BE2C (cell line): ENCODE measurements at regions not wholly inside any gene's neighbourhood (a gene's known extent, or its start where the extent isn't known, plus 50 kb on each side); places are given as distances from the start of the nearest gene placed in this dataset.
"Not testable (repeated sequence)": the region's sequence is repeated elsewhere in the genome, so short reads cannot be mapped to it uniquely, and the experiment has no call there.

ENCODE experiments used
- DNase-seq: peaks from one replicate; pipeline ENCODE4 v3.0.0-alpha.2; 2020
- H3K27me3 ChIP-seq: fragments of 250-450 bp; sonication (Bioruptor Pico); 2 replicates; pipeline ENCODE4 v1.5.1; 2020; ENCODE audit warnings: mild to moderate bottlenecking
- H3K36me3 ChIP-seq: fragments of 250-450 bp; sonication (Bioruptor Pico); 2 replicates; pipeline ENCODE4 v1.5.1; 2020; ENCODE audit warnings: mild to moderate bottlenecking
- H3K4me1 ChIP-seq: fragments of 250-450 bp; sonication (Bioruptor Pico); 2 replicates; pipeline ENCODE4 v1.5.1; 2020
- H3K4me3 ChIP-seq: 2 replicates; pipeline ENCODE4 v1.5.1; 2011; ENCODE audit warnings: low read depth, low read length
- H3K9me3 ChIP-seq: fragments of 250-450 bp; sonication (Bioruptor Pico); 2 replicates; pipeline ENCODE4 v1.5.1; 2020
- CTCF ChIP-seq: IDR thresholded peaks from 2 replicates; pipeline ENCODE4 v1.5.1; 2012; ENCODE audit warnings: mild to moderate bottlenecking, low read depth, low read length

- Histone ChIP-seq H3K4me3 (no peak overlapping the region), H3K27me3 (no peaks in the 10 kb centered on the region), H3K9me3 (no peaks in the 10 kb centered on the region), H3K36me3 (no peaks in the 10 kb centered on the region), H3K4me1 (no peaks in the 10 kb centered on the region)
- no peak for TF ChIP-seq CTCF
- DNase-seq = no peak
Observed at GRCh38 chr22:47862394-47862793, 1099.9 kb downstream of the TBC1D22A start.

- H3K4me3 ChIP-seq, DNase-seq, H3K27me3 ChIP-seq, H3K4me1 ChIP-seq, H3K9me3 ChIP-seq, H3K36me3 ChIP-seq: not testable (repeated sequence)
Observed at GRCh38 chr22:47860907-47861306, 1098.5 kb downstream of the TBC1D22A start.

GRCh38 chr22:47859881-47860525, 1097.6 kb downstream of the TBC1D22A start:
- no peak for TF ChIP-seq CTCF

GRCh38 chr22:47858773-47859306, 1096.4 kb downstream of the TBC1D22A start:
- Histone ChIP-seq H3K36me3 (no peaks in the 10 kb centered on the region), H3K4me1 (no peaks in the 10 kb centered on the region), H3K4me3 (no peak overlapping the region), H3K9me3 (no peaks in the 10 kb centered on the region), H3K27me3 (no peaks in the 10 kb centered on the region)
- no peak for DNase-seq
- TF ChIP-seq CTCF = no peak

More at GRCh38 chr22:47859881-47860525, 1097.6 kb downstream of the TBC1D22A start:
- DNase-seq = no peak
- Histone ChIP-seq H3K27me3 (no peaks in the 10 kb centered on the region), H3K4me3 (no peak overlapping the region), H3K9me3 (no peaks in the 10 kb centered on the region), H3K36me3 (no peaks in the 10 kb centered on the region), H3K4me1 (no peaks in the 10 kb centered on the region)

- TF ChIP-seq CTCF = no peak
- H3K4me1 ChIP-seq = no peaks in the 10 kb centered on the region
- no peaks in the 10 kb centered on the region for H3K36me3 ChIP-seq
Observed at GRCh38 chr22:47854680-47855079, 1092.2 kb downstream of the TBC1D22A start.

DNA sequence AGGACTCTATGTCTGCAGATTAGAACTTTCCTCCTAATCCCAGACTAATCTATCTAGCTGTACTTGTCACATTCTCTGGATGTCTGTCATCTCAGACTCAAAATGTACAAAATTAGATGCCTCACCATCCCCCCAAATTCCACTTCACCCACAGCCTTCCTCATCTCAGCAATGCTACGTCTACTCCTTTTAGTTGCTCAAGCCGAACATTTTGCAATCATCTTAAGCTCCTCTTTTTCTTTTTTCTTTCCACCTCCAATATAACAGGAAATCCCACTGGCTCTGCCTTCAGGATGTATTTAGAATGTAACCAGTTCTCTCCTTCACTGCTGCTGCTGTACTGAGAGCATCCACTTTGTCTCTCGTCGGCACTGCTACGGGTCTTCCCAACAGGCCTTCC, 1091.8 kb downstream of the TBC1D22A start:
- no peak for DNase-seq
- H3K36me3 ChIP-seq = no peaks in the 10 kb centered on the region
- no peak for TF ChIP-seq CTCF
- no peaks in the 10 kb centered on the region for H3K9me3 ChIP-seq
- H3K4me1 ChIP-seq = no peaks in the 10 kb centered on the region
- no peaks in the 10 kb centered on the region for H3K27me3 ChIP-seq
- H3K4me3 ChIP-seq = no peak overlapping the region

More at GRCh38 chr22:47854680-47855079, 1092.2 kb downstream of the TBC1D22A start:
- no peak for DNase-seq
- H3K9me3 ChIP-seq = no peaks in the 10 kb centered on the region
- no peak overlapping the region for H3K4me3 ChIP-seq
- no peaks in the 10 kb centered on the region for H3K27me3 ChIP-seq
